Mesendoderm (in vitro differentiated cells): ENCODE measurements at regions not wholly inside any gene's neighbourhood (a gene's known extent, or its start where the extent isn't known, plus 50 kb on each side); places are given as distances from the start of the nearest gene placed in this dataset.
A peak's percentile ranks its signal among the peaks of the same experiment; 100 is the strongest.

Experiments
- DNase-seq: peaks from one replicate; pipeline ENCODE4 v3.0.0; 2013
- H2AK5ac ChIP-seq: 2 replicates; pipeline ENCODE4 v1.6.1; 2013; ENCODE audit warnings: low read length, inconsistent platforms
- H2BK120ac ChIP-seq: 2 replicates; pipeline ENCODE4 v1.6.1; 2013; ENCODE audit warnings: low read depth, mild to moderate bottlenecking, low read length, moderate library complexity, mixed read lengths
- H2BK15ac ChIP-seq: replicated peaks from 2 replicates; pipeline ENCODE4 v1.6.1; 2013; ENCODE audit warnings: low read depth, mild to moderate bottlenecking, moderate library complexity
- H2BK5ac ChIP-seq: 2 replicates; pipeline ENCODE4 v1.6.1; 2013; ENCODE audit warnings: low read length, inconsistent platforms
- H3K18ac ChIP-seq: 2 replicates; pipeline ENCODE4 v1.6.1; 2013; ENCODE audit warnings: mild to moderate bottlenecking, low read length, mixed read lengths
- H3K23ac ChIP-seq: one replicate; pipeline ENCODE4 v1.6.1; 2013; ENCODE audit warnings: low read length
- H3K27ac ChIP-seq: 2 replicates; pipeline ENCODE4 v1.5.1; 2013; ENCODE audit warnings: low read depth, mild to moderate bottlenecking, inconsistent platforms, low read length, moderate library complexity
- H3K27me3 ChIP-seq: 2 replicates; pipeline ENCODE4 v1.6.1; 2013; ENCODE audit warnings: low read length, control low read depth, mild to moderate bottlenecking, inconsistent platforms; ENCODE audit not compliant: insufficient read depth, poor library complexity
- H3K36me3 ChIP-seq: 2 replicates; pipeline ENCODE4 v1.6.1; 2013; ENCODE audit warnings: low read length, inconsistent platforms; ENCODE audit not compliant: control insufficient read depth, insufficient read depth
- H3K4ac ChIP-seq: one replicate; pipeline ENCODE4 v1.6.1; 2013; ENCODE audit warnings: low read depth, mild to moderate bottlenecking, low read length, moderate library complexity
- H3K4me1 ChIP-seq: 2 replicates; pipeline ENCODE4 v1.6.1; 2013; ENCODE audit warnings: low read depth, low read length, inconsistent platforms; ENCODE audit not compliant: control insufficient read depth
- H3K4me2 ChIP-seq: 2 replicates; pipeline ENCODE4 v1.6.1; 2013; ENCODE audit warnings: low read length
- H3K4me3 ChIP-seq: 2 replicates; pipeline ENCODE4 v1.5.1; 2013; ENCODE audit warnings: mild to moderate bottlenecking, low read length
- H3K56ac ChIP-seq: one replicate; pipeline ENCODE4 v1.6.1; 2013; ENCODE audit warnings: low read length
- H3K79me1 ChIP-seq: 2 replicates; pipeline ENCODE4 v1.6.1; 2013; ENCODE audit warnings: low read length, inconsistent platforms
- H3K79me2 ChIP-seq: 2 replicates; pipeline ENCODE4 v1.6.1; 2013; ENCODE audit warnings: mild to moderate bottlenecking, low read length; ENCODE audit not compliant: control insufficient read depth, insufficient read depth
- H3K9ac ChIP-seq: 2 replicates; pipeline ENCODE4 v1.6.1; 2013; ENCODE audit warnings: low read length, inconsistent platforms
- H4K5ac ChIP-seq: one replicate; pipeline ENCODE4 v1.6.1; 2013; ENCODE audit warnings: low read length
- H4K8ac ChIP-seq: one replicate; pipeline ENCODE4 v1.6.1; 2013; ENCODE audit warnings: low read depth, mild to moderate bottlenecking, control low read depth, low read length, moderate library complexity
- WGBS: extraction: QIAGEN DNeasy Blood & Tissue Kit; methylation state at CpG from one replicate; pipeline ENCODE4 v1.1.7; 2013; ENCODE audit warnings: low lambda C conversion rate, missing lambda C conversion rate; ENCODE audit not compliant: insufficient coverage; ENCODE audit errors: extremely low coverage; 5-methylcytosine and 5-hydroxymethylcytosine counted together

DNA sequence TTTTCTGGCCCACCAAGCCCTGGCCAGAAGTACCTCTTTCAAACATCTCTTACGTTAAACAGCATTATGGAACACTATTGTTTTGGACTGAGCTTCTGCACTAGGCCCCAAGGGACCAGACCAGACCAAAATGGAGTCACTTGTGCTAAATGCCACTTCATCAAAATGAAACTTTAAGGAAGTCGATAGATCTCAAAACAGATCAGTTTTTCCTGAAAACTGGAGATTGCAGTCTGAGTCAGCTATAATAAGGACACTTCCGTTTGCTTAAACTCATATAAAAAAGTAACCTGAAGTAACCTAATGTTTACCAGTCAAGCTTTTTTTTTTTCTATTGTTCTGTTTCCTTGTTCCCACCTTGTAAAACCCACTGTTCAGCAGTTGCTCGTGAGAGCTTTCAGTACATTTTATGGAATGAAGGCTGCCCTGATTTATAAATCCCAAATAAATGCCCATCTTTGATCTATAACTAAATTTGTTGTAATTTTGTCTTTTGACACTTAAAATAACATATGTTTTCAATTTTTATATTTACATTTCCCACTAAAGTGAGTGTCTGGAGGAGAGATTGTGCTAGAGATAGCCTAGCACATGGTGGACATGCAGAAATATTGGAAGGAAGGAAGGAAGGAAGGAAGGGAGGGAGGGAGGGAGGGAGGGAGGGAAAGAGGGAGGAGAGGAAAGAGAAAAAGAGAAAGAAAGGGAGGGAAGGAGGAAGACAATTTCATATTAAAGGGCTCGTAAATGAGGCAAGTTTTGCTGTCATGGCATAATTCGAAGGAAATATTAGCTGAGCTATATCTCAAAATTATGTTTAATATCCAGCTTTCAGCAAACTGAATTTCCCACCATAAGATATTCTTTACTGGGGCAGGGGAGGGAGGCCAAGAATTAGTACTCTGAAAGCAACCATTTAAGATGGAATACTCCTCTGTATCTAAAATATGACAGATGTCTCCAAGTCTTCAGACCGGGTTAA is 77.0 kb upstream of the CXADR start:
- Histone ChIP-seq H2BK5ac (no peak overlapping the region), H3K56ac (no peak overlapping the region), H3K27ac (no peak overlapping the region), H3K9ac (no peak overlapping the region), H2AK5ac (no peak overlapping the region), H3K4ac (no peak overlapping the region), H2BK15ac (no peak overlapping the region), H3K36me3 (no peaks in the 10 kb centered on the region), H4K8ac (no peak overlapping the region), H3K4me3 (no peak overlapping the region), H3K27me3 (no peaks in the 10 kb centered on the region), H3K79me2 (no peaks in the 10 kb centered on the region), H4K5ac (no peak overlapping the region), H3K4me1 (no peaks in the 10 kb centered on the region), H2BK120ac (no peak overlapping the region), H3K18ac (peak overlapping the region; percentile 14), H3K23ac (no peak overlapping the region), H3K79me1 (no peaks in the 10 kb centered on the region), H3K4me2 (no peak overlapping the region)
- no peak for DNase-seq
- WGBS, result no CpG with 5 or more reads among the region's 7 CpGs

DNA sequence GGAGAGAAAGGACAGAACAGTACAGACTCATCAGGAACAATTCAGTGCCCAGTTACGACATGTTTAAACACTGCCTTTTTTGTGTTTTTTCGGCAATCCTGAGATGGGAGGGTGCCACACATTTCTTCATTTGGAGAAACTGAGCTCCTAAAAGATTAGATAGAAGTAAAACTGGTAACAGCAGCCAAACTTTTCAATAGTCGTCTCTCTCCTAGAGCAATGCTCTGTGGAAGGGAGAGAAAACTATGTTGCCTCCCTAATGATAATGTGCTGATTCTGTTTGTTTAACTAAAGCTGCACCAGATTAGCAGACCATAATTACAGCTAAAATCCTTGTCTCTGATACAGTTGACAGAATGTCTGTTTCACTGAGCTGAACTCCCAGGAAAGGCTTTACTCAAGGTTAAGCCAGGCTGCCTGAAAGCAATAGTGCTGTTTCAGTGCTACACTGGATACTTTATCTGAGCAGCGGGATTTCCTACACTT is 76.2 kb upstream of the CXADR start:
- no peak overlapping the region for H3K9ac ChIP-seq
- H2AK5ac ChIP-seq, result no peak overlapping the region
- H2BK120ac ChIP-seq, result no peak overlapping the region
- peak; percentile 67 for DNase-seq
- no peaks in the 10 kb centered on the region for H3K4me1 ChIP-seq
- no peak overlapping the region for H3K4me2 ChIP-seq
- no peak overlapping the region for H2BK5ac ChIP-seq
- H4K8ac ChIP-seq, result no peak overlapping the region
- H3K79me2 ChIP-seq, result no peaks in the 10 kb centered on the region
- H4K5ac ChIP-seq, result no peak overlapping the region
- no peak overlapping the region for H3K4me3 ChIP-seq
- H3K56ac ChIP-seq, result no peak overlapping the region
- no peaks in the 10 kb centered on the region for H3K27me3 ChIP-seq
- no peaks in the 10 kb centered on the region for H3K79me1 ChIP-seq
- no peak overlapping the region for H3K27ac ChIP-seq
- WGBS, result no CpG with 5 or more reads among the region's 4 CpGs
- H3K4ac ChIP-seq, result no peak overlapping the region
- H2BK15ac ChIP-seq, result no peak overlapping the region
- no peaks in the 10 kb centered on the region for H3K36me3 ChIP-seq
- H3K18ac ChIP-seq, result peak overlapping the region; percentile 14
- H3K23ac ChIP-seq, result no peak overlapping the region

DNA sequence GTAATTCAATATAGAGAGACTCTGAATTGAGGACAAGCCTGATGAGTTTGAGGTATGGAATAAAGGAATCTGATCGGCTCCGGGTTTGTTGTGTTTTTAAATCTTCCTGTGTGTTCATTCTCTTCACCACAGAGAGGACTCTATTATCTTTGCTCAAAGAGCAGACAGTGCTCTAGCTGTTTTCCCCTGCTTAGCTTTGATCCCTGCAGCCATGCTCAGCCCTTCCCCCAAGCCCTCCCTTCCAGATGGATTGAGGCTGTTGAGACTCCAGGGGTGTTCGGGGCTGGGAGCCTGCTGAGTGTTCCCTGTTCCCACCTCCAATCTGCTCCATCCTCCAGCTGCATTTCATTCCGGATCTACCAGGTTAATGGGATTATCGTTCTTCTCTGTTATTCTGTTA is 74.2 kb upstream of the CXADR start:
- H3K4me1 ChIP-seq, result no peaks in the 10 kb centered on the region
- WGBS, result no CpG with 5 or more reads among the region's 5 CpGs

DNA sequence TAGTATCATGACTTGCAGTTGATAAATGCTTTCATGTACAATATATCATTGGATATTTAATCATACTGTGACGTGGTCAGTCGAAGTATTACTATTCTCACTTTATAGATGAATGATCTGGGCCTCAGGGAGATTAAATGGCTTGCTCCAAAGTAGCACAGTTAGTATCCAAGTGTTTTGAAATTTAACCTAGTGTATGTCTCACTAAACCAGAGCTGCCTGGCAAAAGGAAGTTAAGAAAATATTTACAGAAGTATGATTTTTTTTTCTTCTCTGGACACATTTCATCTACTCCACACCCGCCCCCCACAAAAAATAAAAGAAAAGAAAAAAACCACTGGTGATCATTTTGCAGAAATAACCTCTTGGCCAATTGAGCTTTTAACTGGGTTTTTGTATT is 71.9 kb upstream of the CXADR start:
- H2BK120ac ChIP-seq, result no peak overlapping the region
- DNase-seq, result no peak
- WGBS, result no CpG with 5 or more reads among the region's 3 CpGs
- no peak overlapping the region for H3K56ac ChIP-seq
- no peaks in the 10 kb centered on the region for H3K4me1 ChIP-seq
- no peak overlapping the region for H3K4ac ChIP-seq
- H2BK5ac ChIP-seq, result no peak overlapping the region
- no peaks in the 10 kb centered on the region for H3K79me1 ChIP-seq
- H3K36me3 ChIP-seq, result no peaks in the 10 kb centered on the region
- H3K4me2 ChIP-seq, result no peak overlapping the region
- H3K18ac ChIP-seq, result no peak overlapping the region
- no peak overlapping the region for H3K9ac ChIP-seq
- no peaks in the 10 kb centered on the region for H3K27me3 ChIP-seq
- no peaks in the 10 kb centered on the region for H3K79me2 ChIP-seq
- H4K5ac ChIP-seq, result no peak overlapping the region
- no peak overlapping the region for H4K8ac ChIP-seq
- no peak overlapping the region for H2AK5ac ChIP-seq
- H3K23ac ChIP-seq, result no peak overlapping the region
- H2BK15ac ChIP-seq, result no peak overlapping the region
- no peak overlapping the region for H3K4me3 ChIP-seq
- no peak overlapping the region for H3K27ac ChIP-seq

More for the DNA sequence above, 74.2 kb upstream of the CXADR start:
- H3K4me3 ChIP-seq, result no peak overlapping the region
- H3K56ac ChIP-seq, result peak overlapping the region; percentile 31
- no peak overlapping the region for H4K8ac ChIP-seq
- H3K27me3 ChIP-seq, result no peaks in the 10 kb centered on the region
- H3K36me3 ChIP-seq, result no peaks in the 10 kb centered on the region
- no peak overlapping the region for H3K9ac ChIP-seq
- H3K18ac ChIP-seq, result no peak overlapping the region
- H3K4me2 ChIP-seq, result no peak overlapping the region
- no peaks in the 10 kb centered on the region for H3K79me1 ChIP-seq
- H3K23ac ChIP-seq, result no peak overlapping the region
- H3K79me2 ChIP-seq, result no peaks in the 10 kb centered on the region
- H2BK120ac ChIP-seq, result no peak overlapping the region
- H3K4ac ChIP-seq, result no peak overlapping the region
- DNase-seq, result peak; percentile 70
- H3K27ac ChIP-seq, result no peak overlapping the region
- no peak overlapping the region for H4K5ac ChIP-seq
- H2AK5ac ChIP-seq, result no peak overlapping the region
- no peak overlapping the region for H2BK15ac ChIP-seq
- H2BK5ac ChIP-seq, result no peak overlapping the region

DNA sequence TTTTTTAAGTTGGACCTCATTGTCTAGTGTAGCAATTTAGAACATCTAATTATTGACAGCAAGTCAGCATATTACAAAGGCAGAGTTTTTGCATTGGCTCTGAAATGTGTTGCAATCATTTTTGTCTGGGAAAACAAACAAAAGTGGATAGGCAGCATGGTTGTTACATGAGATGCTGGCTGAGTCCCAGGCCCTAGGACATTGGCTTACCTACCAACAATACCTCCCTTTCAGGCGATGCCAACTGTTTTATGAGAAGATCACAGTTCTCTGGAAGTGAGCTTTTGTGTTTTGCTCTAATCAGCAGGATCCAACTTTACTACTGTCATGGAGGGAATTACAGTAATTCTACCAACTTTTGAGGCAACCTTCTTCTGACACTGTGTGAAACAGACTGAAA is 71.5 kb upstream of the CXADR start:
- no peak overlapping the region for H3K56ac ChIP-seq
- H3K36me3 ChIP-seq, result no peaks in the 10 kb centered on the region
- no peak overlapping the region for H3K27ac ChIP-seq
- no peak overlapping the region for H3K23ac ChIP-seq
- no peak overlapping the region for H3K4ac ChIP-seq
- no peak overlapping the region for H4K5ac ChIP-seq
- H3K4me1 ChIP-seq, result no peaks in the 10 kb centered on the region
- no peak for DNase-seq
- no peak overlapping the region for H2BK5ac ChIP-seq
- no peaks in the 10 kb centered on the region for H3K27me3 ChIP-seq
- no peak overlapping the region for H3K9ac ChIP-seq
- H3K4me3 ChIP-seq, result no peak overlapping the region
- H3K79me1 ChIP-seq, result no peaks in the 10 kb centered on the region
- H3K4me2 ChIP-seq, result no peak overlapping the region
- H4K8ac ChIP-seq, result no peak overlapping the region
- H3K18ac ChIP-seq, result no peak overlapping the region
- H2BK120ac ChIP-seq, result no peak overlapping the region
- no peak overlapping the region for H2BK15ac ChIP-seq
- H2AK5ac ChIP-seq, result no peak overlapping the region
- WGBS, result no CpG with 5 or more reads among the region's 1 CpG
- no peaks in the 10 kb centered on the region for H3K79me2 ChIP-seq
